ENCODE measurements at regions not wholly inside any gene's neighbourhood (a gene's known extent, or its start where the extent isn't known, plus 50 kb on each side); places are given as distances from the start of the nearest gene placed in this dataset.

DNA sequence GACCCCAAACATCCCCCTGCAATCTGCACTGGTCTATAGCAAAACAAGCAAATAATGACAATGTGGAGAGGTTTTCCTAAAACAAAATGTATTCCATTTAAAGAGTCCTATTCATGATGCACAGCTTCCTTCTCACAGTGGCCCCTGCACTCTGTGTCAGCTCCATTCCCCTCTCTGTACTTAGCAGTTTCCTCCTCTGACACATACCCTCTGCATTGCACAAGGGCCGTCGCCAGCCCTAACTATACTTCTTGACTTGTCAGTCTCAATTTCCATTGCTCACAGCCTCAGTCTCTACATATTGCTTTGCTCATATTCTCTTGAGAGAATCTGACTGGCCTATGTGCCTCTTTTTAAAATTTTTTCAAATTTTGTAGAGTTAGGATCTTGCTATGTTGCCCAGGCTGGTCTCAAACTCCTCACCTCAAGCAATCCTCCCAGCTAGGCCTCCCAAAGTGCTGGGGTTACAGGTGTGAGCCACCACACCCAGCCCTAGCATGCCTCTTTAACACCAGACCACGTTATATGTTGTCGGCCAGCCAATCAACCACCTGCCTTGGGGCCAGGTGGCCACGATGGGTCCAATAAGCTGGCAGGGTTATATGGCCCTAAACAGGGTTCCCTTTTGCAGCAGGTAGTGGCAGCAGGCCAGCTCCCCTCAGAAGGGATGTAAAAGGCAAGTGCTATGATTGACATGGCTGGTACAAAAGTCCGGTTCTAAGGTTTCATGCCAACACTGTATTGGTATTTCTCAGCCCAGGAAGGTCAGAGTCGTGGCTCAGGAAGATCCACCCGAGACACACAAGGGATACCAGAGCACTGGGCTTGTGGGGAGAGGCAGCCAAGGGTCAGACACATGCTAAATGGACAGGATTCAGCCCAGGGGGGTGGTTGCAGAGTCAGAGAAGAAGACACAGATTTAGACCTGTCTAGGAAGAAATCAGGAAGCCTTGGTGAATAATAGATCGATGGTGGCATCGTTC, 59.0 kb upstream of the SMAD3 start:
- no peak for DNase-seq

DNA sequence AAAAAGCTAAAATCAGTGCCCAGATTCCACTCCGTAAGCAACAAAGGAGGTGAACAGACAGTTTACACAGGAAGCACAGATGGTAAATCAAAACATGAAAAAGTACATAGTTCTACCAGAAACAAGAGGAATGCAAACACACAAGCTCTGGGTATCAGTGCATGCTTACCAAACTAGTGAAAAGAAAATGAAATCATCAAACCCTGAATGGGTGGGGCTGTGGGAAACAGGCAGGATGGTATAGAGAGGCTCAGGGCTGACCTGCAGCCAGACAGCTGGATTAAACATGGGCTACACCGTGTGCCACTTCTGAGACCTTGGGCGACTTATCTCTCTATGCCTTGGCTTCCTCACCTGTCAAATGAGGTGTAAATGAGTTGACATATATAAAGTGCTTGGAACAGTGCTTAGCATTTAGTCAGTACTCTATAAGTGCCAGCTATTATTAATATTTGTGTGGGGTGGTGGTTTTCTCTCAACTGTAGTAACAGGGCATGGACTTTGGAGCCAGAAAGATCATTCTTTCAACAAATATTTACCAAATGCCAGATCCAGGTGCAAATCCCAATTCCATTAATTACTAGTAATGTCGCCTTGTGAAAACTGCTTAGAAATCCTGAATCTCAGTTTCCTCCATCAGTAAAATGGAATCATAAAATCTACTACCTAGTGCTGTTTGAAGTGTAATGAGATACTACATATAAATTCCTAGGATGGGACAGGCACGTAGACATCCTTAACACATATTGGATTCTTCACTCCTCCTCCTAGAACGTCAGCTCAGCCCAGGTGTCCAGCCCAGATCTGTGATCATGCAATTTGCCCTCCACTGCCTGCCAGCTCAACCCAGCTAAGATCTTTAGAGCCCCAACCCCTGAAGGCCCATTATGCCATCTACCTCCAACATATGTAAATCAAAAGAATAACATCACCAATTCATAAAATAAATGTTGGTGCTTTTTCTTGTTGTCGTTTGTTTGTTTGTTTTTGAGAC, 55.5 kb upstream of the SMAD3 start:
- DNase-seq = no peak

DNA sequence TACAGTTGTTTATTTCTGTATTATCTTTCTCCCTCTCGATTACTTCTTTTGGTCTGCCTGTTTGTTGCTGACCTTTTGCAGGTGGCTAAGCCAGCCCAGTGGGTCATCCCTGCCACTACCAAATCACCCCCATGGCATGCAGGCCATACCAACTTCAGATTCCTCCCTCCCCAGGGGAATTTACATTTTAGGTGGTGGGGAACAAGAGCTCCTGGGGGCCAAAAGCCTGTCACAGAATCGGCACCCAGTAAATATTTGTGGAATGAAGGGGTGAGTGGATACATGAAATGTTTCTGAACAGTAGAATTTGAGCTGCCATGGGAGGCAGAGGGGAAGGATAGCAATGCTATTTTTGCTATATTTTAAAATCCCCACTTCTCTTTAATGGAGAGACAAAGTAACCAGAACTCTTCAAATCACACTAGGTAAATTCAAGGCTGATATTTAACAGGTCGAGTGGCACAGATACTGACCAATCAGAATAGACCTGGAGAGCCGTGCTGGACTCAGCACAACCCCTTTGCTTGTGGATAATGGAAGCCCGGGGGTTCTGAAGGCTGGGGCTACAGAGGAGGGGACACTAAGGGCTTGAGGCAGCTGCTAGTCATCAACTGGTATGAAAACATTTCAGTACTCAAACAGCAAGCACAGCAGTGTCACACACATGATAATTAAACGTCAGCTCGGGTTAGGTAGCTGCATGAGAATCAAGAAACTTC, 54.3 kb upstream of the SMAD3 start:
- DNase-seq = no peak

DNA sequence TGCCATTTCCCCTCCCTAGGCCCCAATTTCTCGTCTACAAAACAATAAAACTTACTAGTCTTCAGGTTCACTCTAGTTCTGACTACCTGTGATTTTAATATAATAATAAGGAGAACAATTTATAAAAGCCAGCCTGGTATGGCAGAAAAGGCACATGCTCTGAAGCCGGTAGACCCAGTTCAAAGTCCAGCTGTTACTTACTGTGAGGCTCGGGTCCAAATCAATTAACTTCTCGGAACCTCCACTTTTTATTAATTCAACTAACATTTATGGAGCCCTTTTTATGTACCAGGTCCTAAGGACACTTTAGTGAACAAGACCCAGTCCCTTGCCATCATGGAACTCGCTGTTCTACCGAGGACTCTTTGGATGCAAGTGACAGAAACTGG, 53.8 kb upstream of the SMAD3 start:
- DNase-seq = no peak

DNA sequence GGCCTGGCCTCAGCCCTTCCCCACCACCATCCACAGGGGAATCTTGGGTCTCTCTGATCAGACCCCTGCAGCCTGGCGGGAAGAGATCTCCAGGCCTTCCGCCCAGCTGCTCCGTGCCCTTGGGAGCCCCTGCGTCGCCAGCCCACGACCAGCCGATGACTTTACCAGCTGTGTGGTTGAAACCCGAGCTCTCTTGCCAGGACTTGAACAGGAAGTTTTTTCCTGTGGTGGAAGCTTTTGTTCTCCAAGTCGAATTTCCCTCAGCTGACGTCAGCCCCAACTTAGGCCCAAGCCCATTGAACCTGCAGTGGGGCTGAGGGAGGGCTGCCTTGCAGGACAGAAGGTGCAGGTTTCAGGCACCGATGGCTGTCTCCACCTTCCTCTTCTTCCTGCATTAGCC, 51.7 kb upstream of the SMAD3 start:
- DNase-seq = no peak

Measured in retina (tissue), 1 donor.